ENCODE measurements at regions not wholly inside any gene's neighbourhood (a gene's known extent, or its start where the extent isn't known, plus 50 kb on each side); places are given as distances from the start of the nearest gene placed in this dataset.

DNA sequence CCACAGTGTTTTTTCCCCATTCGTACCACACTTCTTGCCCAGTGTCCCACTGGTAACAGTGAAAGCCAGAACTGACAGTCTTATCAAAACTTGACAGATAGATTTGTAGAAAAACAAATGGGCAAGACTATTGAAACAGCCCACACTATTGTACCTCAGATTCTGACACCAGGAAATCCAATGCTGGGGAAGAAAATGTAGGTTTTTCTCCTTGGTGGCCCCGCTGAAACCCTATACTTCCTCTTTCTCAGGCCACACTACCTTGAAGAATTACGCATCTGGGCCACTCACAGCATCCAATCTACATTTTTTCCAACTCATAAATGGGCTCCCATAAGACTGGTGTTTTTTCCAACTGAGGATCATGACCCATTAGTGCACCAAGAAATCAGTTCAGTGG, 90.9 kb upstream of the HDDC2 start:
- Histone ChIP-seq H3K79me2 (ENCODE audit: insufficient read depth, low read length) (no peaks in the 10 kb centered on the region), H3K9me3 (ENCODE audit: low read length) (peaks cover 3% of the 10 kb centered on the region; the same call in 1 of the 2 replicates), H3K9me2 (ENCODE audit: low read depth, low read length) (no peaks in the 10 kb centered on the region), H2AFZ (ENCODE audit: low read length) (no peak overlapping the region), H3K27me3 (ENCODE audit: insufficient read depth, low read length) (no peaks in the 10 kb centered on the region), H3K27ac (ENCODE audit: low read depth, low read length, poor library complexity, severe bottlenecking) (peak overlapping the region; percentile 60), H4K20me1 (ENCODE audit: insufficient read depth, low read length) (no peaks in the 10 kb centered on the region), H3K36me3 (ENCODE audit: insufficient read depth, low read length) (no peaks in the 10 kb centered on the region), H3K4me1 (ENCODE audit: insufficient read depth, low read length, severe bottlenecking) (peaks cover 20% of the 10 kb centered on the region), H3K9ac (ENCODE audit: low read length) (no peak overlapping the region), H3F3A (ENCODE audit: insufficient read depth, low read length) (no peaks in the 10 kb centered on the region), H3K4me3 (ENCODE audit: low read depth, low read length, poor library complexity, severe bottlenecking) (no peak overlapping the region), H3K4me2 (ENCODE audit: low read length) (peak overlapping the region; percentile 27; the same call in 1 of the 2 replicates)
- TF ChIP-seq EZH2 (IDR thresholded peaks at IDR 0.05; ENCODE audit: borderline replicate concordance, low read length), result no peak
- TF ChIP-seq, protein P1, sequence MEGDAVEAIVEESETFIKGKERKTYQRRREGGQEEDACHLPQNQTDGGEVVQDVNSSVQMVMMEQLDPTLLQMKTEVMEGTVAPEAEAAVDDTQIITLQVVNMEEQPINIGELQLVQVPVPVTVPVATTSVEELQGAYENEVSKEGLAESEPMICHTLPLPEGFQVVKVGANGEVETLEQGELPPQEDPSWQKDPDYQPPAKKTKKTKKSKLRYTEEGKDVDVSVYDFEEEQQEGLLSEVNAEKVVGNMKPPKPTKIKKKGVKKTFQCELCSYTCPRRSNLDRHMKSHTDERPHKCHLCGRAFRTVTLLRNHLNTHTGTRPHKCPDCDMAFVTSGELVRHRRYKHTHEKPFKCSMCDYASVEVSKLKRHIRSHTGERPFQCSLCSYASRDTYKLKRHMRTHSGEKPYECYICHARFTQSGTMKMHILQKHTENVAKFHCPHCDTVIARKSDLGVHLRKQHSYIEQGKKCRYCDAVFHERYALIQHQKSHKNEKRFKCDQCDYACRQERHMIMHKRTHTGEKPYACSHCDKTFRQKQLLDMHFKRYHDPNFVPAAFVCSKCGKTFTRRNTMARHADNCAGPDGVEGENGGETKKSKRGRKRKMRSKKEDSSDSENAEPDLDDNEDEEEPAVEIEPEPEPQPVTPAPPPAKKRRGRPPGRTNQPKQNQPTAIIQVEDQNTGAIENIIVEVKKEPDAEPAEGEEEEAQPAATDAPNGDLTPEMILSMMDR (IDR thresholded peaks at IDR 0.05; ENCODE audit: low read length), result no peak

DNA sequence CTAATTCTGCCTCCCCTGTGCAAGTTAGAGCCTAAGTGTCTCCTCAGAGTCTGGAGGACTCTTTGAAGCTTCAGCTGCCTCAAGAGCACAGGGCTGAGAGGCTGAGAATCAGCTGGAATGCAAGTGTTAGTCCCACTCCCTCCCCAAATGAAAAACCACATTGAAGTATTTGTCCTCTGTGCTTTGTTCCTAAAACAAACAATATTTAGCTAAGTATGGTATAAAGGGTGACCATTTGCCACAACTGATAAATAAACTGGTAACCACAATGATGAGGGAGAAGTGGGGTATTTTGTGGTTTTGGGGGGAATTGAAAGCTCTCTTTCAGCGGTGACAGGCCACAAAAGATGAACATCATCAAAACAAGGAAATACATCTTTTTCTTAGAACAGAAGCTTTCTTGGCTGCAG, 91.7 kb upstream of the HDDC2 start:
- Histone ChIP-seq H3K4me1 (ENCODE audit: insufficient read depth, low read length, severe bottlenecking) (peaks cover 20% of the 10 kb centered on the region), H3K4me3 (ENCODE audit: low read depth, low read length, poor library complexity, severe bottlenecking) (no peak overlapping the region), H3K27ac (ENCODE audit: low read depth, low read length, poor library complexity, severe bottlenecking) (peak overlapping the region; percentile 60), H4K20me1 (ENCODE audit: insufficient read depth, low read length) (no peaks in the 10 kb centered on the region), H3F3A (ENCODE audit: insufficient read depth, low read length) (no peaks in the 10 kb centered on the region), H3K9me3 (ENCODE audit: low read length) (peaks cover 3% of the 10 kb centered on the region; the same call in 1 of the 2 replicates), H3K79me2 (ENCODE audit: insufficient read depth, low read length) (no peaks in the 10 kb centered on the region), H3K9ac (ENCODE audit: low read length) (no peak overlapping the region), H3K27me3 (ENCODE audit: insufficient read depth, low read length) (no peaks in the 10 kb centered on the region), H3K4me2 (ENCODE audit: low read length) (peak overlapping the region; percentile 13; the same call in 1 of the 2 replicates), H2AFZ (ENCODE audit: low read length) (no peak overlapping the region), H3K9me2 (ENCODE audit: low read depth, low read length) (no peaks in the 10 kb centered on the region), H3K36me3 (ENCODE audit: insufficient read depth, low read length) (no peaks in the 10 kb centered on the region)
- TF ChIP-seq, protein P1 (IDR thresholded peaks at IDR 0.05; ENCODE audit: low read length), result no peak
- no peak for TF ChIP-seq EZH2 (IDR thresholded peaks at IDR 0.05; ENCODE audit: borderline replicate concordance, low read length)

DNA sequence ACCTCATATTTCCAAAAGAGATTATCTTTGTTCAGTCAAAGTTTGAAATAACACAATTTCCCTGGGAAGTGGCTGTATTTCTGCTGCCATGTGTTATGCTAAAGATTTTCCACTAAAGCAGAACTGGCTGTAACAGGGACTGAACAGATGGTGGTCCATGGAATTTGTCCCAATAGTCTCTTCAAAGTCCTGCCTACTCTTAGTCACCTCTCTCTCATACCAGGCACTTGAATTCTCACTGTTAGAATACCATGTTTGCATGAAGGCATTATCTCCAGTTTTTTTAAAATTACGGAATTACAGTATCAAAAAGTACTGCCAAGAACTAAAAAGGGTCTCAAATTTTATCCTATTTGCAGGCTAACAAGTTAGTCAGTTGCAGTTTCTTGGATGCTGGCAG, 105.0 kb upstream of the HDDC2 start:
- H3F3A ChIP-seq (ENCODE audit: insufficient read depth, low read length), result no peaks in the 10 kb centered on the region
- no peaks in the 10 kb centered on the region for H3K27me3 ChIP-seq (ENCODE audit: insufficient read depth, low read length)
- H3K4me1 ChIP-seq (ENCODE audit: insufficient read depth, low read length, severe bottlenecking), result no peaks in the 10 kb centered on the region
- no peaks in the 10 kb centered on the region for H4K20me1 ChIP-seq (ENCODE audit: insufficient read depth, low read length)
- H3K9me3 ChIP-seq (ENCODE audit: low read length), result peaks cover 7% of the 10 kb centered on the region; the same call in 1 of the 2 replicates
- no peak overlapping the region for H2AFZ ChIP-seq (ENCODE audit: low read length)
- TF ChIP-seq, protein P1 (IDR thresholded peaks at IDR 0.05; ENCODE audit: low read length), result no peak
- TF ChIP-seq EZH2 (IDR thresholded peaks at IDR 0.05; ENCODE audit: borderline replicate concordance, low read length), result no peak
- no peaks in the 10 kb centered on the region; the same call in 1 of the 2 replicates for H3K36me3 ChIP-seq (ENCODE audit: insufficient read depth, low read length)
- no peak overlapping the region for H3K4me3 ChIP-seq (ENCODE audit: low read depth, low read length, poor library complexity, severe bottlenecking)
- no peak overlapping the region for H3K9ac ChIP-seq (ENCODE audit: low read length)
- no peaks in the 10 kb centered on the region for H3K79me2 ChIP-seq (ENCODE audit: insufficient read depth, low read length)
- H3K27ac ChIP-seq (ENCODE audit: low read depth, low read length, poor library complexity, severe bottlenecking), result no peak overlapping the region
- H3K9me2 ChIP-seq (ENCODE audit: low read depth, low read length), result no peaks in the 10 kb centered on the region
- H3K4me2 ChIP-seq (ENCODE audit: low read length), result no peak overlapping the region

Data from OCI-LY1 (cell line).